Activated naive CD8-positive, alpha-beta T cell treated with anti-CD3 and anti-CD28 coated beads, Interleukin-2, amount 50 U/mL, for 24 hours (primary cell): ENCODE measurements at regions not wholly inside any gene's neighbourhood (a gene's known extent, or its start where the extent isn't known, plus 50 kb on each side); places are given as distances from the start of the nearest gene placed in this dataset.

Source experiments
- ATAC-seq: fragments of 150-1000 bp; cut with Tn5 transposase; one replicate; pipeline ENCODE4 v1.10.0; 2021
- DNase-seq: peaks from one replicate; pipeline ENCODE4 v3.0.0; 2021
- H3K27ac Mint-ChIP-seq: one replicate; pipeline ENCODE4 v1.8.0; 2021; ENCODE audit warnings: mild to moderate bottlenecking, mixed read lengths
- H3K27me3 Mint-ChIP-seq: one replicate; pipeline ENCODE4 v1.8.0; 2021; ENCODE audit warnings: mixed read lengths
- H3K36me3 Mint-ChIP-seq: one replicate; pipeline ENCODE4 v1.8.0; 2021; ENCODE audit warnings: low read depth, mixed read lengths
- H3K4me1 Mint-ChIP-seq: one replicate; pipeline ENCODE4 v1.8.0; 2021; ENCODE audit warnings: mixed read lengths
- H3K4me3 Mint-ChIP-seq: one replicate; pipeline ENCODE4 v1.8.0; 2021; ENCODE audit warnings: mild to moderate bottlenecking, moderate library complexity, mixed read lengths
- H3K9me3 Mint-ChIP-seq: one replicate; pipeline ENCODE4 v1.8.0; 2021; ENCODE audit warnings: mixed read lengths

- peak overlapping the region; percentile 44 for H3K4me3 Mint-ChIP-seq
- peaks cover 9% of the 10 kb centered on the region for H3K4me1 Mint-ChIP-seq
- peaks cover 15% of the 10 kb centered on the region for H3K9me3 Mint-ChIP-seq
- no peaks in the 10 kb centered on the region for H3K27me3 Mint-ChIP-seq
- H3K27ac Mint-ChIP-seq, result peak overlapping the region; percentile 26
- ATAC-seq (no peak), DNase-seq (no peak)
- no peaks in the 10 kb centered on the region for H3K36me3 Mint-ChIP-seq
Observed at GRCh38 chr9:79858508-79858907, 286.7 kb downstream of the TLE4 start.

GRCh38 chr9:79857188-79857587 lies 285.4 kb downstream of the TLE4 start:
- DNase-seq (no peak), ATAC-seq (no peak)
- Mint-ChIP-seq H3K4me3 (no peak overlapping the region), H3K9me3 (peaks cover 14% of the 10 kb centered on the region), H3K4me1 (peaks cover 9% of the 10 kb centered on the region), H3K36me3 (no peaks in the 10 kb centered on the region), H3K27me3 (no peaks in the 10 kb centered on the region), H3K27ac (no peak overlapping the region)

GRCh38 chr9:79847074-79847473 lies 275.3 kb downstream of the TLE4 start:
- no peaks in the 10 kb centered on the region for H3K4me1 Mint-ChIP-seq
- peaks cover 30% of the 10 kb centered on the region for H3K9me3 Mint-ChIP-seq
- H3K36me3 Mint-ChIP-seq, result peaks cover 16% of the 10 kb centered on the region

GRCh38 chr9:79829566-79830302 lies 258.0 kb downstream of the TLE4 start:
- Mint-ChIP-seq H3K4me3 (no peak overlapping the region), H3K27ac (no peak overlapping the region), H3K27me3 (no peaks in the 10 kb centered on the region), H3K9me3 (no peaks in the 10 kb centered on the region), H3K4me1 (peaks cover 2% of the 10 kb centered on the region), H3K36me3 (no peaks in the 10 kb centered on the region)
- no peak for ATAC-seq
- DNase-seq, result no peak

More at GRCh38 chr9:79847074-79847473, 275.3 kb downstream of the TLE4 start:
- H3K4me3 Mint-ChIP-seq, result no peak overlapping the region
- H3K27ac Mint-ChIP-seq, result no peak overlapping the region
- DNase-seq (no peak), ATAC-seq (no peak)
- H3K27me3 Mint-ChIP-seq, result peaks cover 4% of the 10 kb centered on the region

GRCh38 chr9:79824265-79824664 lies 252.5 kb downstream of the TLE4 start:
- Mint-ChIP-seq H3K9me3 (peaks cover 5% of the 10 kb centered on the region), H3K4me3 (no peak overlapping the region), H3K36me3 (no peaks in the 10 kb centered on the region), H3K27ac (no peak overlapping the region), H3K27me3 (peaks cover 4% of the 10 kb centered on the region), H3K4me1 (peaks cover 16% of the 10 kb centered on the region)
- DNase-seq (no peak), ATAC-seq (no peak)

GRCh38 chr9:79817438-79818004 lies 245.8 kb downstream of the TLE4 start:
- Mint-ChIP-seq H3K36me3 (no peaks in the 10 kb centered on the region), H3K4me1 (peaks cover 22% of the 10 kb centered on the region), H3K27ac (no peak overlapping the region), H3K27me3 (no peaks in the 10 kb centered on the region), H3K9me3 (peaks cover 1% of the 10 kb centered on the region), H3K4me3 (no peak overlapping the region)
- peak; percentile 6 for DNase-seq
- ATAC-seq, result peak; percentile 68

- Mint-ChIP-seq H3K4me3 (peak overlapping the region; percentile 80), H3K27ac (peak overlapping the region; percentile 88), H3K4me1 (peaks cover 41% of the 10 kb centered on the region), H3K36me3 (no peaks in the 10 kb centered on the region), H3K27me3 (no peaks in the 10 kb centered on the region), H3K9me3 (no peaks in the 10 kb centered on the region)
- DNase-seq, result no peak
- no peak for ATAC-seq
Observed at GRCh38 chr9:79813258-79813638, 241.5 kb downstream of the TLE4 start.

GRCh38 chr9:79812507-79813257 lies 240.9 kb downstream of the TLE4 start:
- peak overlapping the region; percentile 80 for H3K4me3 Mint-ChIP-seq
- no peaks in the 10 kb centered on the region for H3K27me3 Mint-ChIP-seq
- H3K27ac Mint-ChIP-seq, result peak overlapping the region; percentile 88
- no peaks in the 10 kb centered on the region for H3K36me3 Mint-ChIP-seq
- peaks cover 38% of the 10 kb centered on the region for H3K4me1 Mint-ChIP-seq
- ATAC-seq (peak; percentile 74), DNase-seq (peak; percentile 17)
- H3K9me3 Mint-ChIP-seq, result no peaks in the 10 kb centered on the region

- DNase-seq, result no peak
- Mint-ChIP-seq H3K4me3 (peak overlapping the region; percentile 80), H3K27me3 (no peaks in the 10 kb centered on the region), H3K4me1 (peaks cover 36% of the 10 kb centered on the region), H3K9me3 (no peaks in the 10 kb centered on the region), H3K27ac (peak overlapping the region; percentile 88), H3K36me3 (no peaks in the 10 kb centered on the region)
- ATAC-seq, result peak; percentile 60
Observed at GRCh38 chr9:79812099-79812498, 240.3 kb downstream of the TLE4 start.

- DNase-seq, result no peak
- Mint-ChIP-seq H3K9me3 (no peaks in the 10 kb centered on the region), H3K4me1 (peaks cover 36% of the 10 kb centered on the region), H3K27ac (no peak overlapping the region), H3K27me3 (no peaks in the 10 kb centered on the region), H3K4me3 (no peak overlapping the region), H3K36me3 (no peaks in the 10 kb centered on the region)
- ATAC-seq, result no peak
Observed at GRCh38 chr9:79809931-79810330, 238.2 kb downstream of the TLE4 start.

GRCh38 chr9:79809316-79809876 lies 237.6 kb downstream of the TLE4 start:
- Mint-ChIP-seq H3K9me3 (no peaks in the 10 kb centered on the region), H3K27me3 (no peaks in the 10 kb centered on the region), H3K27ac (no peak overlapping the region), H3K36me3 (no peaks in the 10 kb centered on the region), H3K4me3 (no peak overlapping the region), H3K4me1 (peaks cover 36% of the 10 kb centered on the region)
- ATAC-seq, result no peak
- no peak for DNase-seq

- Mint-ChIP-seq H3K4me1 (peaks cover 27% of the 10 kb centered on the region), H3K36me3 (no peaks in the 10 kb centered on the region), H3K27ac (no peak overlapping the region)
Observed at GRCh38 chr9:79807971-79808370, 236.2 kb downstream of the TLE4 start.

GRCh38 chr9:79806086-79806485 lies 234.3 kb downstream of the TLE4 start:
- no peak for ATAC-seq
- DNase-seq, result no peak
- peaks cover 10% of the 10 kb centered on the region for H3K4me1 Mint-ChIP-seq
- H3K27ac Mint-ChIP-seq, result no peak overlapping the region
- H3K4me3 Mint-ChIP-seq, result no peak overlapping the region
- H3K36me3 Mint-ChIP-seq, result no peaks in the 10 kb centered on the region
- no peaks in the 10 kb centered on the region for H3K27me3 Mint-ChIP-seq
- no peaks in the 10 kb centered on the region for H3K9me3 Mint-ChIP-seq

More at GRCh38 chr9:79807971-79808370, 236.2 kb downstream of the TLE4 start:
- no peaks in the 10 kb centered on the region for H3K27me3 Mint-ChIP-seq
- no peak overlapping the region for H3K4me3 Mint-ChIP-seq
- no peaks in the 10 kb centered on the region for H3K9me3 Mint-ChIP-seq
- DNase-seq (no peak), ATAC-seq (no peak)

- Mint-ChIP-seq H3K27ac (no peak overlapping the region), H3K4me3 (no peak overlapping the region), H3K9me3 (no peaks in the 10 kb centered on the region), H3K27me3 (no peaks in the 10 kb centered on the region), H3K36me3 (no peaks in the 10 kb centered on the region), H3K4me1 (no peaks in the 10 kb centered on the region)
- ATAC-seq (no peak), DNase-seq (no peak)
Observed at GRCh38 chr9:79801459-79801858, 229.7 kb downstream of the TLE4 start.

GRCh38 chr9:79800578-79800977 lies 228.8 kb downstream of the TLE4 start:
- H3K4me1 Mint-ChIP-seq, result no peaks in the 10 kb centered on the region
- H3K27ac Mint-ChIP-seq, result no peak overlapping the region
- no peaks in the 10 kb centered on the region for H3K36me3 Mint-ChIP-seq
- DNase-seq (no peak), ATAC-seq (no peak)
- no peak overlapping the region for H3K4me3 Mint-ChIP-seq
- no peaks in the 10 kb centered on the region for H3K27me3 Mint-ChIP-seq
- H3K9me3 Mint-ChIP-seq, result no peaks in the 10 kb centered on the region
